ENCODE measurements at regions not wholly inside any gene's neighbourhood (a gene's known extent, or its start where the extent isn't known, plus 50 kb on each side); places are given as distances from the start of the nearest gene placed in this dataset.
"Not testable (repeated sequence)": the region's sequence is repeated elsewhere in the genome, so short reads cannot be mapped to it uniquely, and the experiment has no call there.

- ChIA-PET CTCF (no interaction called here), POLR2A (no interaction called here)
- H3K4me3 ChIP-seq: no peak overlapping the region
- no peak for DNase-seq (ENCODE audit: low read depth in 1 of 2, low spot score in 1 of 2)
- no peak overlapping the region for H3K4me2 ChIP-seq
- FAIRE-seq: no peak
- no peaks in the 10 kb centered on the region for H3K4me1 ChIP-seq
- no peak overlapping the region for H3K27ac ChIP-seq
- H3K9me3 ChIP-seq: no peaks in the 10 kb centered on the region
- no peak for TF ChIP-seq RFX5 (IDR thresholded peaks at IDR 0.05)
- no peak for TF ChIP-seq JUN (IDR thresholded peaks at IDR 0.05)
- TF ChIP-seq NPAS2 (CRISPR knock-in tag; IDR thresholded peaks at IDR 0.05; ENCODE audit: borderline replicate concordance): no peak
- no peak for TF ChIP-seq POLR2A (IDR thresholded peaks at IDR 0.05; ENCODE audit: low read length)
- TF ChIP-seq ELK1 (IDR thresholded peaks at IDR 0.05; ENCODE audit: low read depth, low read length): no peak
- ATAC-seq: no peak
- 11% methylated on average over 3 of the region's 3 CpGs for WGBS (ENCODE audit: missing lambda C conversion rate)
Observed at GRCh38 chr13:69616396-69616795, 491.2 kb upstream of the ATXN8OS start.

- FAIRE-seq; POLR2A ChIA-PET; H3K4me1 ChIP-seq; DNase-seq (ENCODE audit: low read depth in 1 of 2, low spot score in 1 of 2); H3K4me2 ChIP-seq; H3K4me3 ChIP-seq; CTCF ChIA-PET; ATAC-seq; H3K27ac ChIP-seq; H3K9me3 ChIP-seq: not testable (repeated sequence)
- 36% methylated on average over 6 of the region's 8 CpGs for WGBS (ENCODE audit: missing lambda C conversion rate)
Observed at GRCh38 chr13:69615055-69615454, 492.6 kb upstream of the ATXN8OS start.

GRCh38 chr13:69604698-69605097 is 502.9 kb upstream of the ATXN8OS start:
- TF ChIP-seq HMGXB4 (CRISPR knock-in tag; IDR thresholded peaks at IDR 0.05; ENCODE audit: borderline replicate concordance) (no peak), BCL3 (IDR thresholded peaks at IDR 0.05) (no peak), PBX3 (IDR thresholded peaks at IDR 0.05) (no peak), TP53 (CRISPR knock-in tag; IDR thresholded peaks at IDR 0.05) (no peak), EHF (CRISPR knock-in tag; IDR thresholded peaks at IDR 0.05) (no peak), HEYL (CRISPR knock-in tag; IDR thresholded peaks at IDR 0.05) (no peak), BHLHE40 (IDR thresholded peaks at IDR 0.05; ENCODE audit: low read depth, low read length) (no peak), PHF8 (IDR thresholded peaks at IDR 0.05; ENCODE audit: borderline replicate concordance, low read depth) (no peak), HDAC2 (IDR thresholded peaks at IDR 0.05) (no peak)
- WGBS (ENCODE audit: missing lambda C conversion rate): 20% methylated on average over 1 of the region's 1 CpG
- ChIA-PET POLR2A (no interaction called here), CTCF (no interaction called here)
- Histone ChIP-seq H3K4me1 (no peaks in the 10 kb centered on the region), H3K4me2 (no peak overlapping the region), H3K27ac (no peak overlapping the region), H3K9me3 (no peaks in the 10 kb centered on the region), H3K4me3 (no peak overlapping the region)
- ATAC-seq (no peak), DNase-seq (ENCODE audit: low read depth in 1 of 2, low spot score in 1 of 2) (no peak), FAIRE-seq (no peak)

- POLR2A ChIA-PET: no interaction called here
- ATAC-seq (no peak), DNase-seq (ENCODE audit: low read depth in 1 of 2, low spot score in 1 of 2) (no peak), FAIRE-seq (no peak)
- Histone ChIP-seq H3K4me1 (no peaks in the 10 kb centered on the region), H3K4me2 (no peak overlapping the region), H3K9me3 (no peaks in the 10 kb centered on the region), H3K27ac (no peak overlapping the region), H3K4me3 (no peak overlapping the region)
- CTCF ChIA-PET: no interaction called here
- no peak for TF ChIP-seq NPAS2 (CRISPR knock-in tag; IDR thresholded peaks at IDR 0.05; ENCODE audit: borderline replicate concordance)
- WGBS (ENCODE audit: missing lambda C conversion rate): 36% methylated on average over 1 of the region's 3 CpGs
Observed at GRCh38 chr13:69603144-69603853, 504.3 kb upstream of the ATXN8OS start.
